ENCODE measurements at regions not wholly inside any gene's neighbourhood (a gene's known extent, or its start where the extent isn't known, plus 50 kb on each side); places are given as distances from the start of the nearest gene placed in this dataset.

DNA sequence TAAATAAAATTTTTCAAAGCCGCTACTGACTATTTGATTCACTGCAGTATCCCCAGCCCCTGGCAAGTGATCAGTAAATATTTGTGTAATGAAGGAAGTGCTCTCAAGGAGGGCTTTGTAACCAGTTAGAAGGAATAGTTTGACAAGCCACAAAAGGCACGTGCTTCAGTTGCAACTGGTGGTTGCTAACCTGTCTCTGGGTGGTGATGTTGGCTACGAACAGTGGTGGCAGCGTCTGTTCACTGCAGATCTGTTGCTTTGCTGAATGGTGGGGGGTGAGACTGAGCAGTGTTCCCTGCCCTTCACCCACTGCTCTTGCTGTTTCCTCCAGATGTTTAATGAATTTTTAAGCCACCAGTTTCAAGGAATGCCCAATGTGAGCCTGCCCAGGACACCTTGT, 73.9 kb upstream of the SIX2 start:
- TF ChIP-seq, protein P1, sequence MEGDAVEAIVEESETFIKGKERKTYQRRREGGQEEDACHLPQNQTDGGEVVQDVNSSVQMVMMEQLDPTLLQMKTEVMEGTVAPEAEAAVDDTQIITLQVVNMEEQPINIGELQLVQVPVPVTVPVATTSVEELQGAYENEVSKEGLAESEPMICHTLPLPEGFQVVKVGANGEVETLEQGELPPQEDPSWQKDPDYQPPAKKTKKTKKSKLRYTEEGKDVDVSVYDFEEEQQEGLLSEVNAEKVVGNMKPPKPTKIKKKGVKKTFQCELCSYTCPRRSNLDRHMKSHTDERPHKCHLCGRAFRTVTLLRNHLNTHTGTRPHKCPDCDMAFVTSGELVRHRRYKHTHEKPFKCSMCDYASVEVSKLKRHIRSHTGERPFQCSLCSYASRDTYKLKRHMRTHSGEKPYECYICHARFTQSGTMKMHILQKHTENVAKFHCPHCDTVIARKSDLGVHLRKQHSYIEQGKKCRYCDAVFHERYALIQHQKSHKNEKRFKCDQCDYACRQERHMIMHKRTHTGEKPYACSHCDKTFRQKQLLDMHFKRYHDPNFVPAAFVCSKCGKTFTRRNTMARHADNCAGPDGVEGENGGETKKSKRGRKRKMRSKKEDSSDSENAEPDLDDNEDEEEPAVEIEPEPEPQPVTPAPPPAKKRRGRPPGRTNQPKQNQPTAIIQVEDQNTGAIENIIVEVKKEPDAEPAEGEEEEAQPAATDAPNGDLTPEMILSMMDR (IDR thresholded peaks at IDR 0.05), result no peak
- TF ChIP-seq POLR2A (IDR thresholded peaks at IDR 0.05), result no peak

Measured in tibial nerve (tissue), 3 donors.